ENCODE measurements at regions not wholly inside any gene's neighbourhood (a gene's known extent, or its start where the extent isn't known, plus 50 kb on each side); places are given as distances from the start of the nearest gene placed in this dataset.

DNA sequence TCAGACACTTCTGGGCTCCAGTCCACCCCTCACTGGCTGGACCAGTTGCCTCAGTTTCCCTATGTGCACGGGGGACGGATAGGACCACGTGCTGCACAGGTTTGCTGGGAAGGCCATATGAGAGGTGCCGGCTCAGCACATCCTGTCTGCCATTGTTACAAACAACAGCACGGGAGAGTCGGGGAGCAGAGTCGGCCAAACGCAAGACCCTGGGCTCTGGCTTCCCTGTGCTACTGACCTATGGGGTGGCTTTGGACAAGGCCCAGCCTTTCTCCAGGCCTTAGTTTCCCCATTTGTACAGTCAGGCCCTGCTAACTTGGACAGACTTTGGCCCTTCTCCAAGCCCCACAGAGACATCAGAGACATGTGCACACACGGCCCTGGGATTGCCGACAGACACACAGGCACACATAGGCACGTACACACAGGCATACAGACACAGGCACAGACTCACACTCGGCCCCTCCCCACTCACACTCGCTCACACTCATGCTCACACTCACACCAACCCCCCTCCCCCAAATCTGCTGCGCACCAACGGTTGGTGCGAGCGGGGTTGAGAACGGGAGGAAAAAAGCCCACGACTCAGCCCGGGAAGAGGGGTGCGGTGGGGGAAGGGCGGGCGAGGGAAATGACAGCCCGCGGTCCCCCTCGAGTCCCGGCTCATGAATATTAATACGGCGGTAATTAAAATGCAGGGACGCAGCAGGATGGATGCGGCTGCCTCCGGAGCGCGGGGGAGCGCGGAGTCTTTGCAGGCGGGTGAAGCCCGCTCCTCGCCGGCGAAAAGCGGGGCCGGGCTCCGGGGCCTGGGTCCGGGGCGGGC, 133.0 kb downstream of the C9orf50 start (continued):
- no peak for TF ChIP-seq ELK4 (IDR thresholded peaks at IDR 0.05; ENCODE audit: borderline replicate concordance, low read depth, low read length)
- TF ChIP-seq, protein P1, sequence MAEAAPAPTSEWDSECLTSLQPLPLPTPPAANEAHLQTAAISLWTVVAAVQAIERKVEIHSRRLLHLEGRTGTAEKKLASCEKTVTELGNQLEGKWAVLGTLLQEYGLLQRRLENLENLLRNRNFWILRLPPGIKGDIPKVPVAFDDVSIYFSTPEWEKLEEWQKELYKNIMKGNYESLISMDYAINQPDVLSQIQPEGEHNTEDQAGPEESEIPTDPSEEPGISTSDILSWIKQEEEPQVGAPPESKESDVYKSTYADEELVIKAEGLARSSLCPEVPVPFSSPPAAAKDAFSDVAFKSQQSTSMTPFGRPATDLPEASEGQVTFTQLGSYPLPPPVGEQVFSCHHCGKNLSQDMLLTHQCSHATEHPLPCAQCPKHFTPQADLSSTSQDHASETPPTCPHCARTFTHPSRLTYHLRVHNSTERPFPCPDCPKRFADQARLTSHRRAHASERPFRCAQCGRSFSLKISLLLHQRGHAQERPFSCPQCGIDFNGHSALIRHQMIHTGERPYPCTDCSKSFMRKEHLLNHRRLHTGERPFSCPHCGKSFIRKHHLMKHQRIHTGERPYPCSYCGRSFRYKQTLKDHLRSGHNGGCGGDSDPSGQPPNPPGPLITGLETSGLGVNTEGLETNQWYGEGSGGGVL (tag by site-specific recombination; IDR thresholded peaks at IDR 0.05), result peak; percentile 85
- TF ChIP-seq ZSCAN23 (tag by site-specific recombination; IDR thresholded peaks at IDR 0.05), result 0 out of 2 replicates have a peak, but pooled peaks have one; percentile 37
- TF ChIP-seq KLF9 (tag by site-specific recombination; IDR thresholded peaks at IDR 0.05; ENCODE audit: low read depth), result peak; percentile 43; the same call in 1 of the 2 replicates
- peak; percentile 93 for TF ChIP-seq ZBTB10 (tag by site-specific recombination; IDR thresholded peaks at IDR 0.05)
- TF ChIP-seq ZXDB (tag by site-specific recombination; IDR thresholded peaks at IDR 0.05), result no peak; the same call in 1 of the 2 replicates
- TF ChIP-seq ZBTB17 (tag by site-specific recombination; IDR thresholded peaks at IDR 0.05), result peak; percentile 83
- TF ChIP-seq ZNF433 (tag by site-specific recombination; IDR thresholded peaks at IDR 0.05; ENCODE audit: low read depth), result no peak
- TF ChIP-seq ZNF23 (tag by site-specific recombination; IDR thresholded peaks at IDR 0.05; ENCODE audit: borderline replicate concordance), result no peak
- peak; percentile 28; the same call in 1 of the 2 replicates for TF ChIP-seq ZNF239 (tag by site-specific recombination; IDR thresholded peaks at IDR 0.05)
- TF ChIP-seq ZNF626 (tag by site-specific recombination; IDR thresholded peaks at IDR 0.05), result no peak
- 0 out of 2 replicates have a peak, but pooled peaks have one; percentile 40 for TF ChIP-seq ZFP69B (tag by site-specific recombination; IDR thresholded peaks at IDR 0.05)
- TF ChIP-seq PATZ1 (tag by site-specific recombination; IDR thresholded peaks at IDR 0.05), result peak; percentile 36
- TF ChIP-seq SP3 (tag by site-specific recombination; IDR thresholded peaks at IDR 0.05), result no peak
- peak; percentile 88; the same call in 1 of the 2 replicates for TF ChIP-seq ZNF324 (tag by site-specific recombination; IDR thresholded peaks at IDR 0.05)
- TF ChIP-seq, protein P2, sequence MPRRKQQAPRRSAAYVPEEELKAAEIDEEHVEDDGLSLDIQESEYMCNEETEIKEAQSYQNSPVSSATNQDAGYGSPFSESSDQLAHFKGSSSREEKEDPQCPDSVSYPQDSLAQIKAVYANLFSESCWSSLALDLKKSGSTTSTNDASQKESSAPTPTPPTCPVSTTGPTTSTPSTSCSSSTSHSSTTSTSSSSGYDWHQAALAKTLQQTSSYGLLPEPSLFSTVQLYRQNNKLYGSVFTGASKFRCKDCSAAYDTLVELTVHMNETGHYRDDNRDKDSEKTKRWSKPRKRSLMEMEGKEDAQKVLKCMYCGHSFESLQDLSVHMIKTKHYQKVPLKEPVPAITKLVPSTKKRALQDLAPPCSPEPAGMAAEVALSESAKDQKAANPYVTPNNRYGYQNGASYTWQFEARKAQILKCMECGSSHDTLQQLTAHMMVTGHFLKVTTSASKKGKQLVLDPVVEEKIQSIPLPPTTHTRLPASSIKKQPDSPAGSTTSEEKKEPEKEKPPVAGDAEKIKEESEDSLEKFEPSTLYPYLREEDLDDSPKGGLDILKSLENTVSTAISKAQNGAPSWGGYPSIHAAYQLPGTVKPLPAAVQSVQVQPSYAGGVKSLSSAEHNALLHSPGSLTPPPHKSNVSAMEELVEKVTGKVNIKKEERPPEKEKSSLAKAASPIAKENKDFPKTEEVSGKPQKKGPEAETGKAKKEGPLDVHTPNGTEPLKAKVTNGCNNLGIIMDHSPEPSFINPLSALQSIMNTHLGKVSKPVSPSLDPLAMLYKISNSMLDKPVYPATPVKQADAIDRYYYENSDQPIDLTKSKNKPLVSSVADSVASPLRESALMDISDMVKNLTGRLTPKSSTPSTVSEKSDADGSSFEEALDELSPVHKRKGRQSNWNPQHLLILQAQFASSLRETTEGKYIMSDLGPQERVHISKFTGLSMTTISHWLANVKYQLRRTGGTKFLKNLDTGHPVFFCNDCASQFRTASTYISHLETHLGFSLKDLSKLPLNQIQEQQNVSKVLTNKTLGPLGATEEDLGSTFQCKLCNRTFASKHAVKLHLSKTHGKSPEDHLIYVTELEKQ (tag by site-specific recombination; IDR thresholded peaks at IDR 0.05; ENCODE audit: borderline replicate concordance), result no peak
- no peak for TF ChIP-seq ZBTB20 (tag by site-specific recombination; IDR thresholded peaks at IDR 0.05)
